ENCODE measurements at regions not wholly inside any gene's neighbourhood (a gene's known extent, or its start where the extent isn't known, plus 50 kb on each side); places are given as distances from the start of the nearest gene placed in this dataset.

GRCh38 chr4:189096108-189096507 is 844.6 kb upstream of the FRG1 start:
- TF ChIP-seq EZH2 (IDR thresholded peaks at IDR 0.05; ENCODE audit: low read length, unreplicated experiment) (no peak), CTCF (conservative IDR thresholded peaks at IDR 0.05; ENCODE audit: low read depth, low read length) (no peak), EZH2phosphoT487 (IDR thresholded peaks at IDR 0.05; ENCODE audit: borderline replicate concordance, low read length) (no peak)

Measured in PC-3 (cell line).